GM20431 (cell line): ENCODE measurements at regions not wholly inside any gene's neighbourhood (a gene's known extent, or its start where the extent isn't known, plus 50 kb on each side); places are given as distances from the start of the nearest gene placed in this dataset.

Source experiments
- in situ Hi-C: fragments of 300-500 bp; cut with MseI, MboI; formaldehyde crosslinking; loops from one replicate; pipeline ENCODE4 v1.15.0; 2020; ENCODE audit warnings: low sequenced_read_pairs; ENCODE audit not compliant: unreplicated experiment

DNA sequence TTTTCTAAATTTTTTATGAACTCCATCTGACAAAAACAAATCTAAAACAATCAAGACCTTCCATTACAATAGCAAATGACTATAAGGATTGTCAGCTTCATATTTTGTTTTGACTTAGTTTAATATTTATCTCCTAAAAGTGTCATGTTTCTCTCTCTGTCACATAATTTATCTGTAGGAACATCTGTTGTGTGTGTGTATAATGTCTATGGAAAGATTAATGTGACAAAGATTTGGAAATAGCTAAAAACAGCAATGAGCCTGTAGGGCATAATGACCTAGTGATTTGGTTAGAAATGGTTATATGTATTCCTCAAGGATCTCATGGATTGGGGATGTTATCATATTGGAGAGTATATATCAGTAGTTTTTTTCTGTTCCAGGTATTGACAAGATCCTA is 69.6 kb upstream of the MDFIC start:
- in situ Hi-C loops: loop anchor here (25.0 kb wide), 1 partner anchor 360 kb away; no protein-coding TSS in a partner anchor

DNA sequence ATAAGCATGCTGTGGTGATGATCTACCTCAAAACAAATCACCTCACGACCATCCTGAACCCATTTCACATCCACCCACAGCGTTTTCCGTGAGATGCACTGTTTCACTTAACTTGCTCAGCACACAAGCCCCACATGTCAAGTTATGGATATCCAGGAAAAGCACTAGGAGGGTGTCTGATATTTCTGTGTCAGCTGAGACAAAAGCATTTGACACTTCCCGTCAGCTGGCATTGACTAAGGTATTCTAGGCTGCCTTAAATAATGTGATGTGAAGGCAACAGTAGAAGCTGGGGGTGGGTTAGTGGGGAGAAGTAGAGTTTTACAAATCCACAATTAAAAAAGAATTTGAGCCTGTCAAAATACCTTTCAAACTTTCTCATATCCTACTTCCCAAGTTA is 68.7 kb upstream of the MDFIC start:
- in situ Hi-C loops: loop anchor here (25.0 kb wide), 1 partner anchor 359 kb away; no protein-coding TSS in a partner anchor

DNA sequence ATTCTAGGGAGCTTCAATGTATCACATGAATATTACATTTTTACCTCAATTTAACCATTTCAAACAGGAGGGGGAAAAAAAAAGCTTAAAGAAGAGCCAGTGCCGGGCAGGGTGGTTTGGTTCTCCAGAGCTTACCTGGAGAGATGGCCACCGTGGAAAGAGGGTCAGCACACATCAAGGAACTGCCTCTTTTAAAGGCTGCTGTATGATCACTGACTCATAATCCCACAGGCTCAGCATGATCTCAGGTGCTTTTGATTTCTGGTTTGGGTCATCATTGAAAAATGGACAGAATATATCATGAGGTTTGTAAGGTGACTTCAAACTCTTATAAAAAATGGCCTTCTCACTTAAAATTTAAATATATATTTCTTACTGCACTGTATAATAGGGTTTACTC is 67.5 kb upstream of the MDFIC start:
- in situ Hi-C loops: loop anchor here (25.0 kb wide), 1 partner anchor 358 kb away; no protein-coding TSS in a partner anchor

DNA sequence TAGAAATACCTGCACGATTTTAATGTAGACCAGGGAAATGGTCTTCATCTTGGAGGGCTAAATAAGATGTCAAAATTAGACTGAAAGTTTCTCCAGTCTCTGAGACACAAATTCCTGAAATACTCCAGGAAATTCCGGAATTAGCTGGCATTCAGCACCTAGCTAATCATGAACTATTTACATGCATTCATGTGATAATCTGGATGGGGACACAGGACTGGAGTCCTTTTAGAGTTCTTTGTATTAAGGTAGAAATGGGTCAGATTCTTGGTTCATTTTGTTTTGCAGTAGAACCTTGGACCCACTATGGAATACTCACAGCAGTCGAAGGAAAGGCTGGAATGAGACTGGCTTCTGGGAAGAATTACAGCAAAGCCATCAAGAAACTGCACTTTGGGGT is 65.3 kb upstream of the MDFIC start:
- in situ Hi-C loops: loop anchor here (25.0 kb wide), 1 partner anchor 356 kb away; no protein-coding TSS in a partner anchor

DNA sequence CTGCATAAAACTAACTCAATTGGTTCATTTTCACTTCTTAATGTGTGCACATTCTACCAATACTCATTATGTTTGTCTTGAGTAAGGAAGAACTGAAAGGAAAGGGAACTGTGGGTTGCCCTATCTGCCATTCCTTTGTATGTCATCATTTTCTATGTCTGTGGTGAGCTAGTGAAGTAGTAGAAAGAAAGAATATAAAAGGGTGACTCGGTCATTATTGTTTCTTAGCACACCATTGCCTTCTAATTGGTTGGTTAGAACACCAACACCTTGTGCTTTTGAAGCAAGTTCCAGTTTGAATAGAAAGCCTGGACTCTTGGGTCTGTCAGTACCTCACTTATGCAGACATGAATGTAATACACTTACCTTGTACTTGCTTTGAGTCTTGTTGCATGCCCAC is 64.3 kb upstream of the MDFIC start:
- in situ Hi-C loops: loop anchor here (25.0 kb wide), 1 partner anchor 355 kb away; no protein-coding TSS in a partner anchor

DNA sequence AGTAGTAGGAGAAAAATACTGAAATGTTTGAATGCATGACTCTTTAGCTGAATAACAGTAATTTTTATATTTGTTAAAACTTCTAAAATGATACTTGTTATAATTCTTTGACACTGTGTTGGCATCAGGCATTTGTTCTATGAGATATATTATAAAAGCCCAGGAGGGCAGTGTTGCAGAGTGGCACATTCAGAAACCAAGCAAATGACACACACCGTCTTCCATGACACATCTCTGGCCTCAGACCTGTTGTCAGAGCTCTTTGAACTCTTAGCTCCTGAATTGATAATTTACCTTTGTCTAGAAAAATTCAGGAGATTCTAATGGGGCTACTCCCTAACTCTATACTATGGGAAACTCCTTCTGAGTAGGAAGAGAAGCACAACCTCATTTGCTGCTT is 62.4 kb upstream of the MDFIC start:
- in situ Hi-C loops: loop anchor here (25.0 kb wide), 1 partner anchor 353 kb away; no protein-coding TSS in a partner anchor

DNA sequence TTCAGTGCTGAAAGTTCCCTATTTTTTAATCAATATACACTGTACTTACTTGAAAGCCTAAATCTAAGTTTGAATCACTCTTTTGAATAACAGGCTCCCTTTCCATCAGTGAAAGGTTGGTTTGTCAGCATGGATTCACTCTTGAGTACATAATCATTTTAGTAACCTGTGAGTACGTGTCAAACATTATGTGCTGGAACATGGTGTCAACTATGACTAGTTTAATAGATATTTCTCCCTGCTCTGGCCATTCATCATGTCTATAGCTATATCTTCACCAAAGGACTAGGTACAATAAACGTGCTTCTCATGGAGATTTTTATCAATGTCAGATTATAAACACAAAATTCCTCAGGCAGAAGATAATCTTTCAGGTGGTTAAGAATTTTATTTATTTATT is 61.7 kb upstream of the MDFIC start:
- in situ Hi-C loops: loop anchor here (25.0 kb wide), 1 partner anchor 352 kb away; no protein-coding TSS in a partner anchor

DNA sequence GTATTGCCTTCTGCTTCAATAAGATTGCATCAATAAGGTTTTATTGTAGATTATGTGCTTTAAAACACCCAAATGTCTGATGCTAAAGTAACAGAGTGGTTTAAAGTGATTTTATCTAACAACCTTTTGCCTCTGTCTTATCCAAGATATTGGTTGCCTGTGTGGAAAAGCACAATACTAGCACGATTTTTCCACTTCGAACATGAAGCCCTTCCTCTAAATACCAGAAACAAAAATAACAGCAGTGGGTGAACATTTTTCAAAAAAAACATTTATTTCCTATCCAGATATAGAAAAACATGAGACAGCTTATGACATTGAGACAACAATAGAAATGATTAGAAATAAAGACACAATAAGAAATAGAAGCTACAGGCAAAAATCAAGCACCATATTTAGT is 59.5 kb upstream of the MDFIC start:
- in situ Hi-C loops: loop anchor here (25.0 kb wide), 1 partner anchor 350 kb away; no protein-coding TSS in a partner anchor

DNA sequence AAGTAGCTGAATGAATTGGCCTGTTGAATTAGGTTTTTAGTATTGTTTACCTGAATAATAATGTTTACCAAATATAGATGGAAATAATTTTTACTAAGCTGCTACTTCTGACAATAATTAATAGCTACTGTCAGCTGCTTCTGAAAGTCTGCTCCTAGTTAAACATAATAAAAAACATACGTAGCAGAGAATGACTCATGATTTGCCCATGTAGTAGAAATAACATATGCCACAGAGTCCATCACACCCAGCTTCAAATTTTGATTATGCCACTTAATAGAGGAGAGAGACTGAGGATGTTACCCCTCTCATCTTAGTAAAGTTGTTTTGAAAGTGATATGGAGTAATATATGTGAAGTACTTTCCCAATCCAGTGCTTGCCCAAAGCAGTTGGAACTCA is 57.6 kb upstream of the MDFIC start:
- in situ Hi-C loops: loop anchor here (25.0 kb wide), 1 partner anchor 348 kb away; no protein-coding TSS in a partner anchor

DNA sequence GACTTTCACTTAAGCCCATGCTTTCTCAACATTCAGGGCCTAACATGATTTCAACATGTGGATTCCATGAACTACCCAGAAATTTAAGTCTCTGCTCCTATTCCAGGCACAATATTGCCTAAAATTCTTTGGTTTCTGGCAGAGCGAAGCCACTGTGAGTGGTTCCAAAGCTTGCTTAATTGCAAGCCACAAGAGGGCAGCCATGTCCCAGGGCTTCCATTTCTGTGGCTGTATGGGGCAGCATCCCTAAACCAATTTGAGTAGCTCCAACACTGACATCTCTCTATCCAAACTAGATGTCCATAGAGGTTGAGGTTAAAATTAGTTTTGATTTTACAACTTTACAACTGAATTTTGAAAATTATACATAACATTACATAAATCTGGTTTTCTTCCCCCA is 56.3 kb upstream of the MDFIC start:
- in situ Hi-C loops: loop anchor here (25.0 kb wide), 1 partner anchor 347 kb away; no protein-coding TSS in a partner anchor
